GM12878 (cell line): ENCODE measurements at regions not wholly inside any gene's neighbourhood (a gene's known extent, or its start where the extent isn't known, plus 50 kb on each side); places are given as distances from the start of the nearest gene placed in this dataset.

Experiments used
- EZH2 ChIP-seq: IDR thresholded peaks from 2 replicates; pipeline ENCODE4 v1.6.1; 2012; ENCODE audit warnings: low read depth, mild to moderate bottlenecking, control low read depth, inconsistent platforms, low read length, borderline replicate concordance; ENCODE audit not compliant: control insufficient read depth
- MAX ChIP-seq: IDR thresholded peaks from 2 replicates; pipeline ENCODE4 v1.6.1; 2012; ENCODE audit warnings: low read depth, low read length, improper control_type of control experiment
- TF ChIP-seq, protein P1 (sequence below), 3 experiments: IDR thresholded peaks in 2 of 3; conservative IDR thresholded peaks in 1 of 3; 2 replicates each; pipeline ENCODE4 v1.5.1; 2011; ENCODE audit warnings: low read depth in 3 of 3, low read length in 3 of 3, mild to moderate bottlenecking in 3 of 3, control low read depth in 2 of 3, moderate library complexity in 2 of 3, inconsistent platforms in 1 of 3, mixed read lengths in 1 of 3; ENCODE audit not compliant: control insufficient read depth in 2 of 3, insufficient read depth in 1 of 3; ENCODE audit errors: extremely low read depth in 1 of 3

- TF ChIP-seq MAX (no peak), EZH2 (no peak)
- TF ChIP-seq, protein P1, sequence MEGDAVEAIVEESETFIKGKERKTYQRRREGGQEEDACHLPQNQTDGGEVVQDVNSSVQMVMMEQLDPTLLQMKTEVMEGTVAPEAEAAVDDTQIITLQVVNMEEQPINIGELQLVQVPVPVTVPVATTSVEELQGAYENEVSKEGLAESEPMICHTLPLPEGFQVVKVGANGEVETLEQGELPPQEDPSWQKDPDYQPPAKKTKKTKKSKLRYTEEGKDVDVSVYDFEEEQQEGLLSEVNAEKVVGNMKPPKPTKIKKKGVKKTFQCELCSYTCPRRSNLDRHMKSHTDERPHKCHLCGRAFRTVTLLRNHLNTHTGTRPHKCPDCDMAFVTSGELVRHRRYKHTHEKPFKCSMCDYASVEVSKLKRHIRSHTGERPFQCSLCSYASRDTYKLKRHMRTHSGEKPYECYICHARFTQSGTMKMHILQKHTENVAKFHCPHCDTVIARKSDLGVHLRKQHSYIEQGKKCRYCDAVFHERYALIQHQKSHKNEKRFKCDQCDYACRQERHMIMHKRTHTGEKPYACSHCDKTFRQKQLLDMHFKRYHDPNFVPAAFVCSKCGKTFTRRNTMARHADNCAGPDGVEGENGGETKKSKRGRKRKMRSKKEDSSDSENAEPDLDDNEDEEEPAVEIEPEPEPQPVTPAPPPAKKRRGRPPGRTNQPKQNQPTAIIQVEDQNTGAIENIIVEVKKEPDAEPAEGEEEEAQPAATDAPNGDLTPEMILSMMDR (IDR thresholded peaks at IDR 0.05 in 2 of 3, conservative IDR thresholded peaks at IDR 0.05 in 1 of 3; ENCODE audit: control insufficient read depth in 2 of 3, extremely low read depth in 1 of 3, insufficient read depth in 1 of 3, low read depth in 3 of 3, low read length in 3 of 3), result no peak
Measured at GRCh38 chr2:204487447-204488229, 57.6 kb upstream of the PARD3B start.
